ENCODE measurements at regions not wholly inside any gene's neighbourhood (a gene's known extent, or its start where the extent isn't known, plus 50 kb on each side); places are given as distances from the start of the nearest gene placed in this dataset.

GRCh38 chr16:8326232-8326631, 264.1 kb downstream of the TMEM114 start:
- no peaks in the 10 kb centered on the region for H3K9me3 ChIP-seq
- no peak for TF ChIP-seq CTCF (IDR thresholded peaks at IDR 0.05; ENCODE audit: low read depth, low read length)
- no peak for DNase-seq
- H3K27me3 ChIP-seq, result no peaks in the 10 kb centered on the region
- no peaks in the 10 kb centered on the region for H3K4me1 ChIP-seq
- H3K36me3 ChIP-seq, result no peaks in the 10 kb centered on the region
- no peak overlapping the region for H3K4me3 ChIP-seq (ENCODE audit: low read depth, low read length)

GRCh38 chr16:8323153-8323552, 267.2 kb downstream of the TMEM114 start:
- H3K27me3 ChIP-seq, result no peaks in the 10 kb centered on the region
- TF ChIP-seq CTCF (IDR thresholded peaks at IDR 0.05; ENCODE audit: low read depth, low read length), result no peak

GRCh38 chr16:8320131-8320530, 270.2 kb downstream of the TMEM114 start:
- no peaks in the 10 kb centered on the region for H3K27me3 ChIP-seq

More at GRCh38 chr16:8323153-8323552, 267.2 kb downstream of the TMEM114 start:
- DNase-seq, result no peak
- Histone ChIP-seq H3K4me3 (ENCODE audit: low read depth, low read length) (no peak overlapping the region), H3K9me3 (no peaks in the 10 kb centered on the region), H3K36me3 (no peaks in the 10 kb centered on the region), H3K4me1 (no peaks in the 10 kb centered on the region)

GRCh38 chr16:8310816-8311215, 279.5 kb downstream of the TMEM114 start:
- H3K9me3 ChIP-seq, result no peaks in the 10 kb centered on the region
- no peak for TF ChIP-seq CTCF (IDR thresholded peaks at IDR 0.05; ENCODE audit: low read depth, low read length)
- H3K4me1 ChIP-seq, result no peaks in the 10 kb centered on the region
- no peak overlapping the region for H3K4me3 ChIP-seq (ENCODE audit: low read depth, low read length)
- no peaks in the 10 kb centered on the region for H3K27me3 ChIP-seq
- no peak for DNase-seq
- no peaks in the 10 kb centered on the region for H3K36me3 ChIP-seq

More at GRCh38 chr16:8320131-8320530, 270.2 kb downstream of the TMEM114 start:
- DNase-seq, result no peak
- H3K36me3 ChIP-seq, result no peaks in the 10 kb centered on the region
- H3K9me3 ChIP-seq, result no peaks in the 10 kb centered on the region
- H3K4me1 ChIP-seq, result no peaks in the 10 kb centered on the region
- TF ChIP-seq CTCF (IDR thresholded peaks at IDR 0.05; ENCODE audit: low read depth, low read length), result no peak
- no peak overlapping the region for H3K4me3 ChIP-seq (ENCODE audit: low read depth, low read length)

- no peaks in the 10 kb centered on the region for H3K9me3 ChIP-seq
- TF ChIP-seq CTCF (IDR thresholded peaks at IDR 0.05; ENCODE audit: low read depth, low read length), result no peak
- no peaks in the 10 kb centered on the region for H3K4me1 ChIP-seq
- H3K4me3 ChIP-seq (ENCODE audit: low read depth, low read length), result no peak overlapping the region
- H3K36me3 ChIP-seq, result no peaks in the 10 kb centered on the region
- DNase-seq, result no peak
- no peaks in the 10 kb centered on the region for H3K27me3 ChIP-seq
Measured at GRCh38 chr16:8310323-8310722, 280.0 kb downstream of the TMEM114 start.

GRCh38 chr16:8305201-8305600, 285.1 kb downstream of the TMEM114 start:
- Histone ChIP-seq H3K9me3 (no peaks in the 10 kb centered on the region), H3K4me3 (ENCODE audit: low read depth, low read length) (no peak overlapping the region), H3K4me1 (no peaks in the 10 kb centered on the region), H3K27me3 (no peaks in the 10 kb centered on the region), H3K36me3 (no peaks in the 10 kb centered on the region)
- DNase-seq, result no peak
- TF ChIP-seq CTCF (IDR thresholded peaks at IDR 0.05; ENCODE audit: low read depth, low read length), result no peak

Data from BE2C (cell line).